ENCODE measurements at regions not wholly inside any gene's neighbourhood (a gene's known extent, or its start where the extent isn't known, plus 50 kb on each side); places are given as distances from the start of the nearest gene placed in this dataset.

GRCh38 chr10:57420881-57421280 lies 846.8 kb downstream of the IPMK start:
- Mint-ChIP-seq H3K9me3 (peaks cover 9% of the 10 kb centered on the region), H3K4me1 (ENCODE audit: low read depth) (no peaks in the 10 kb centered on the region), H3K36me3 (ENCODE audit: low read depth) (no peaks in the 10 kb centered on the region), H3K4me3 (no peak overlapping the region), H3K27me3 (no peaks in the 10 kb centered on the region), H3K27ac (no peak overlapping the region)
- ATAC-seq (no peak), DNase-seq (no peak)
- TF ChIP-seq CTCF (IDR thresholded peaks at IDR 0.05), result no peak
- intact Hi-C loops (cut with micrococcal nuclease), result no loop called here
- POLR2A ChIA-PET, result no interaction called here
- CTCF ChIA-PET, result no interaction called here

GRCh38 chr10:57418476-57418875 lies 849.2 kb downstream of the IPMK start:
- ChIA-PET POLR2A (no interaction called here), CTCF (interaction anchor here (0.6 kb wide), 1 partner anchor 149 kb away, joined by 3 read pairs; no protein-coding TSS in a partner anchor)
- DNase-seq, result no peak
- no peak overlapping the region for H3K4me3 Mint-ChIP-seq
- no peaks in the 10 kb centered on the region for H3K36me3 Mint-ChIP-seq (ENCODE audit: low read depth)
- no peak for ATAC-seq
- H3K4me1 Mint-ChIP-seq (ENCODE audit: low read depth), result no peaks in the 10 kb centered on the region
- intact Hi-C loops (cut with micrococcal nuclease), result no loop called here
- H3K27me3 Mint-ChIP-seq, result no peaks in the 10 kb centered on the region
- TF ChIP-seq CTCF (IDR thresholded peaks at IDR 0.05), result no peak
- H3K27ac Mint-ChIP-seq, result no peak overlapping the region
- peaks cover 13% of the 10 kb centered on the region for H3K9me3 Mint-ChIP-seq

- intact Hi-C loops (cut with micrococcal nuclease), result no loop called here
Measured at GRCh38 chr10:57395923-57396322, 871.8 kb downstream of the IPMK start.

GRCh38 chr10:57367412-57367811 lies 900.3 kb downstream of the IPMK start:
- ChIA-PET POLR2A (interaction anchor here (0.6 kb wide), 1 partner anchor 127 kb away, joined by 3 read pairs; no protein-coding TSS in a partner anchor), CTCF (no interaction called here)
- H3K4me3 Mint-ChIP-seq, result no peak overlapping the region
- no peaks in the 10 kb centered on the region for H3K27me3 Mint-ChIP-seq
- TF ChIP-seq CTCF (IDR thresholded peaks at IDR 0.05), result no peak
- no peaks in the 10 kb centered on the region for H3K9me3 Mint-ChIP-seq
- ATAC-seq (no peak), DNase-seq (no peak)
- H3K27ac Mint-ChIP-seq, result no peak overlapping the region
- H3K4me1 Mint-ChIP-seq (ENCODE audit: low read depth), result no peaks in the 10 kb centered on the region
- H3K36me3 Mint-ChIP-seq (ENCODE audit: low read depth), result no peaks in the 10 kb centered on the region
- intact Hi-C loops (cut with micrococcal nuclease), result no loop called here

More at GRCh38 chr10:57395923-57396322, 871.8 kb downstream of the IPMK start:
- H3K4me1 Mint-ChIP-seq (ENCODE audit: low read depth), result no peaks in the 10 kb centered on the region
- H3K27me3 Mint-ChIP-seq, result no peaks in the 10 kb centered on the region
- TF ChIP-seq CTCF (IDR thresholded peaks at IDR 0.05), result no peak
- CTCF ChIA-PET, result no interaction called here
- ATAC-seq (no peak), DNase-seq (no peak)
- H3K27ac Mint-ChIP-seq, result no peak overlapping the region
- H3K36me3 Mint-ChIP-seq (ENCODE audit: low read depth), result no peaks in the 10 kb centered on the region
- H3K4me3 Mint-ChIP-seq, result no peak overlapping the region
- POLR2A ChIA-PET, result no interaction called here
- no peaks in the 10 kb centered on the region for H3K9me3 Mint-ChIP-seq

GRCh38 chr10:57362811-57363210 lies 904.9 kb downstream of the IPMK start:
- ChIA-PET POLR2A (no interaction called here), CTCF (no interaction called here)
- H3K36me3 Mint-ChIP-seq (ENCODE audit: low read depth), result no peaks in the 10 kb centered on the region
- H3K27ac Mint-ChIP-seq, result no peak overlapping the region
- no peaks in the 10 kb centered on the region for H3K9me3 Mint-ChIP-seq
- TF ChIP-seq CTCF (IDR thresholded peaks at IDR 0.05), result no peak
- intact Hi-C loops (cut with micrococcal nuclease), result no loop called here
- H3K4me3 Mint-ChIP-seq, result no peak overlapping the region
- no peak for ATAC-seq
- no peak for DNase-seq
- H3K4me1 Mint-ChIP-seq (ENCODE audit: low read depth), result no peaks in the 10 kb centered on the region
- no peaks in the 10 kb centered on the region for H3K27me3 Mint-ChIP-seq

All from activated CD8-positive, alpha-beta T cell treated with anti-CD3 and anti-CD28 coated beads for 36 hours (primary cell).